Right lobe of liver (tissue), 4 donors: ENCODE measurements at regions not wholly inside any gene's neighbourhood (a gene's known extent, or its start where the extent isn't known, plus 50 kb on each side); places are given as distances from the start of the nearest gene placed in this dataset.

Source experiments
- CTCF ChIP-seq, 4 donors: fragments of 200-600 bp in 3 of 4; fragments of 450-650 bp in 1 of 4; IDR thresholded peaks; one replicate each; pipeline versions ENCODE4 v1.5.1 to v1.8.0; 2016 to 2022; ENCODE audit warnings: antibody characterized with exemption in 4 of 4, mild to moderate bottlenecking in 2 of 4
- POLR2A ChIP-seq: fragments of 450-650 bp; IDR thresholded peaks from one replicate; pipeline ENCODE4 v1.6.1; 2017; ENCODE audit warnings: antibody characterized with exemption, mild to moderate bottlenecking
- donor health status: DM: no; HTN: no; CAD: no.
- donor health status: DM: no; HTN: no; CAD: no.
- donor health status: DM: no; HTN: yes; CAD: no.

GRCh38 chr12:93001407-93001806 lies 72.3 kb upstream of the EEA1 start:
- TF ChIP-seq CTCF (IDR thresholded peaks at IDR 0.05) (no peak), POLR2A (no peak)
